Hippocampal formation (tissue), 2 donors: ENCODE measurements at regions not wholly inside any gene's neighbourhood (a gene's known extent, or its start where the extent isn't known, plus 50 kb on each side); places are given as distances from the start of the nearest gene placed in this dataset.

Experiments used
- DNase-seq, 2 donors: peaks; one replicate each; lab custom pipeline; 2025; lab: John Stamatoyannopoulos, UW

DNA sequence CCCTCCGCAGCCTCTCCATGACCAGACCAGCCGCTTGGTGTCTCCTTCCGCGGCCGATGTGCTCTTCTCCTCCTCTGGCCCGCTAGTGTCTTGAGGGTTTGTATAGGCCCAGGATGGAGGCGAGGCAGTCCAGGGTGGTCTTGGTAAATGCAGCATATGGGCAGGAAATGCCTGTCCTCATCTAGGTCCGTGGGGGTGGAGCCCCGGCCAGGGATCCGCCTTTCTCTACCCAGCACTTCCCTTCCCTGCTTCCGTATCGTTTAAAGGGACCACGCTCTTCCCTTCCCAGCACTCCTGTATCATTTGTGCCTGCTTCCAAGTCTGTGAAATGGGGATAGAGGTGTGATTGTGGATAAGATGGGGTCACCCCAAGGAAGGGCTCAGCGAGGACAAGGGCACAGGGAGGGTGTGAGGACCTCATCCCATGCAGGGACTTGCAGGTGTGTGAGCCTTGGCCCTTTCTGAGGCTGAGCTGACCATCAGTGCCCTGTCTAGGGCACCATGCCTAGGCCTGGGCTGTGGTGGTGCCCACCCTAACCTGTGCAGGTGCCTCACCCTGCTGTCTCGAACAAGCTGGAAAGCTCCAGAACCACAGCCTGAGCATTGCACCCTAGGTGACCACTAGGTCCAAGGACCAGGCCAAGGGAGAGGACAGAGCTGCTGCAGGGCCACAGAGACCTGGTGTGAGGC is 326.8 kb upstream of the RTL1 start:
- DNase-seq: no peak

- DNase-seq: no peak
Observed at GRCh38 chr14:101230851-101231550, 327.5 kb upstream of the RTL1 start.

- no peak for DNase-seq
Observed at GRCh38 chr14:101231828-101232227, 328.3 kb upstream of the RTL1 start.

GRCh38 chr14:101232340-101233020 is 328.8 kb upstream of the DIO3 start:
- DNase-seq: no peak

GRCh38 chr14:101233021-101233366 is 328.3 kb upstream of the DIO3 start:
- no peak for DNase-seq

DNA sequence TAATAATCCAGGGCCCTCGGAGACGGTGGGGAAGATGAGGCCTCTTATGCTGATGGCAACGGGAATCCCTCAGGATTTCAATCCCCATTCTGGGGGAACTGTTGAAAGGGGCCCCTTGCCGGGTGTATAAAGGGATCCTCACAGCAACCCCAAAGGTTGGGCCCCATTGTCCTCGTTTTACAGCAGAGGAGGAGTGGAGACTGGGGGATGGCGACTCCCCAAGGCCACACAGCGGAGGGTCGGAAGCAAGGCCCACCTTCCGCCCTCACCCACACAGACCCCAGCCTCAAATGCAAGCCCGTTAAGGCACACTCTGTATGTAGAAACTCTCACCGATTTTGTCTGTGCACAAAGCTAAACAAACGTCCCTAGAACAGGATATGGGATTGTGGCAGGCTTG is 327.9 kb upstream of the DIO3 start:
- DNase-seq: no peak

GRCh38 chr14:101233808-101234207 is 327.5 kb upstream of the DIO3 start:
- no peak for DNase-seq

GRCh38 chr14:101234244-101234937 is 326.9 kb upstream of the DIO3 start:
- DNase-seq: no peak

- no peak for DNase-seq
Observed at GRCh38 chr14:101234999-101235334, 326.3 kb upstream of the DIO3 start.

DNA sequence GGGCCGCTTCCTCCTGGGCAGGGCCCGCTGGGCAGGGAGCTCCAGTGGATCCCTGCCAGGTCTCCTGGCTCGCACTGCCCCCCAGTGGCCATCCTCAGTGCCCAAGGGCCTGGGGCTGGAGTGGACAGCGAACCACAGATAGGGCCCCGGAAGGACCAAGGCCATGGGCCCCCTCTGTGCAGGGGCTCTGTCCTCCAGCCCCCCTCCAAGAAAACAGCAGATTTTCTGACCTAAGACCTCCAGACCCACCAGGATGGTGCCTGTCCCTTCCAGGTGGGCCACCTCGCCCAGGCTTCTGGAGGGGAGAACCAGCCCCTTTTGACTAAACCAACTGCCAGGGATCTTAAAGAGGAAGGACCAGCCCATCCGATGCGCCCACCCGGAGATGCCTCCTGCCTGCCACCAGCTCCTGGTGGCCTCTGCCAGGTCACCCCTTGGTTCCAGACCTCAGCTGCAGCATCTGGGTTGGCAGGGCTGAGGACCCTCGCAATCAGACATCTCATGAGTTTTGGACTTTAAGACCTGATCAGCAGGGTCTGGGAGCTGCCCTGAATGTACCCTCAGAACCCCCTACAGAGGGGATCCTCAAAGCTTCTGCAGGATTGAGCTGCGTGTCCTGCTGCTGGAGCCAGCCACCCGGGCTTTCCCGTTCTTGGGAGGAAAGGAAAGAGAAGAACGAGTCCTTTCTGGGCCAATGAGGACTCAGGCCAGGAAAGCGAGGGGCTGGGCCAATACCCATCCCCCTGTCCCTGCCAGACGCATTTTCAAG is 325.8 kb upstream of the DIO3 start:
- DNase-seq: peak in 1 of 2 donors; percentile 34

DNA sequence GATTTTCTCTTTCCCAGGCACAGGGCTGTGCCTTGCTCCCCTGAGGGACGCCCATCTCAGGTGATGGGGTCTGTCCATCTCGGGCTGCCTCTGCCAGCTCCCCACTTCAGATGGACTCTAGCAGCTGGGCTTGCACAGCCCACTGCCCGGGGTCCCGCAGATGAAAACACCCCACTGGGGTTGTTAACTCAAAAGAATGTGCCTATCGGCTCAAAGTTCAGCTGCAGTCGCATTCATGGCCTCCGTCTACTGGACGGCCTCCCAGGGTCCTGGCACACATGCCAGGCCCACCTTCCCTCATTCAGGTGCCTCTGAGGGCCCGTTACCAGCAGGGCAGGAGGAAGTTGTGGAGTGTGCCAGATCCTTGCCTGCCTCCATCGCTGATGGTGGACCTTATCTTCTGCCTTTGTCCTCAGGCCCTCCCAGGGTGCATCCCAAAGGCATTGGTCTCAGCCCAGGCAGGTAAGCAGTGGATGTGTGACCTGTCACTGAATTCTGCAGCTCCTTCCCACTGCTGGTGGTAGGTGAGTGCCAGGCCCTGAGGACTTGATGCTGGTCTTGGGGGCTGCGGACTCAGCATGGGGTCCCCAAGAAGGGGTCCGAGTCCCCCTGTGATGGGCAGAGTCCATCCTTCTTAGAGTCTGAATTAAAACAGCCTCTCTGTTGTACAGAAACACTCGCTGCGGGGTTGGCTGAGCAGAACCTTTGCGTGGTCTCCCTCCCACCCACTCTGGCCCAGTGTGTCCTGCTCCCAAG is 324.6 kb upstream of the DIO3 start:
- no peak for DNase-seq

DNA sequence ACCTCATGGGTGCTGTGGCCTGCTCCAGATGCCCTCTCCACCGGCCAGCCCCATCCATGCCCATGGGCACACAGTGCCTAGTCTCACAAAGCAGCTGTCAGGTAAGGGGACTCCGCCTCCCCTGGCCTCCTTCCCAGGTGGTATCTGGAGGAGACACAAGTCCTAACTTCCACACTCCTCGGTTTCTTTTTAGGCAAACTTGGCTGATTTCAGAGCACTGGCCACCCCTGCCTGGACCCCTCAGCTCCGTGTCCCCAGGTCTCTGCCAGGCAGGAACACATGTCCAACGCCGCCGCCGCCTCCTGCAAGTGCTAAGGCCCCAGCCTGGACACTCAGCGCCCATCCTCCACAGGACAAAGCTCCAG is 324.1 kb upstream of the DIO3 start:
- no peak for DNase-seq

DNA sequence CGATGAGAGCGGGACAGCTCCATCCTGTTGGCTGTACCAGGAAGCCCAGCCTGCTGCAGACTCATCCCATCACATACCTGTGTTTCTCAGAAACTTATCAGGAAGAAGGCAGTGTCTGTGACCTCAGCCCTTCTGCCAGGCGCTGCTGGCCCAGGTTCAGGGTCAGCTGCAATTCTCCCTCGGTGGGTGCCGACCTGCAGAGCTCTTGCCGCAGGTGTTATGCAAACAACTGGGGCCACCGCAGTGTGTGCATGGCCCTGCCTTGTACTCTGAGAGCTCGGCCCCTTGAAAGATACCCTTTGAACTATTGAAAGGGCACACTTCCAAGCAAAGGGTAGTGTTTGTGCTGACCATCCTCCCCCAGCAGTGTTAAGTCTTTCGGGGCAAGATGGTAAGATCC is 322.2 kb upstream of the DIO3 start:
- DNase-seq: no peak

DNA sequence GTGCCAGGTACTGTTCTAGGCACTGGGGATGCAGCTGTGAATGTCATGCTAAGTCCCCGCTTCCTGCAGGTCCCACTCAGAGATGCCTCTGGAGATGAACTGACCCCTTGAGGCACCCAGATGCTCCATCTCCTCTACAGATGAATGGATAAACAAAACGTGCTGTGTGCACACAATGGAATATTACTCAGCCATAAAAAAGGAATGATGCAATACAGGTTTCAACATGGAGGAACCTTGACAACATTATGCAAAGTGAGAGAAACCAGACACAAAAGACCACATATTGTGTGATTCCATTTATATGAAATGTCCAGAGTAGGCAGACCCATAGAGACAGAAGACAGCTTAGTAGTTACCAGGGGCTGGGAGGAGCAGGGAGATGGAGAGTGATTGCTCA is 320.1 kb upstream of the DIO3 start:
- DNase-seq: no peak

- DNase-seq: no peak
Observed at GRCh38 chr14:101241807-101242278, 319.5 kb upstream of the DIO3 start.

- no peak for DNase-seq
Observed at GRCh38 chr14:101242442-101243385, 318.6 kb upstream of the DIO3 start.

GRCh38 chr14:101243587-101244338 is 317.5 kb upstream of the DIO3 start:
- DNase-seq: no peak

GRCh38 chr14:101246894-101247841 is 314.1 kb upstream of the DIO3 start:
- no peak for DNase-seq
